HCT116 (cell line): ENCODE measurements at regions not wholly inside any gene's neighbourhood (a gene's known extent, or its start where the extent isn't known, plus 50 kb on each side); places are given as distances from the start of the nearest gene placed in this dataset.

ENCODE experiments used
- ATAC-seq: fragments of 200-7000 bp; cut with Tn5 transposase; 2 replicates; pipeline ENCODE4 v1.9.1; 2020; ENCODE audit warnings: mild to moderate bottlenecking, moderate library complexity
- BruUV-seq: library from RNA; stranded (reverse); fragments of 400-500 nt; replicated peaks from 2 replicates; lab custom pipeline; 2021; lab: Mats Ljungman, UMichigan
- CTCF ChIA-PET: fragments of 300-600 bp; sonication (Branson Sonifier 250); formaldehyde crosslinking; loops from one replicate; lab custom pipeline; 2021; ENCODE audit warnings: antibody characterized with exemption; lab: Charles Lee
- POLR2A ChIA-PET: fragments of 300-600, 350-600 bp; sonication (Branson Sonifier 250); formaldehyde crosslinking; loops from one replicate; lab custom pipeline; 2021; ENCODE audit warnings: antibody characterized with exemption; lab: Charles Lee
- RAD21 ChIA-PET, 2 experiments: fragments of 300-600 bp; sonication (Branson Sonifier 250); formaldehyde crosslinking; loops; one replicate each; lab custom pipeline; 2023; ENCODE audit warnings: low total read pairs in 2 of 2; ENCODE audit not compliant: uncharacterized antibody in 2 of 2, unreplicated experiment in 2 of 2, low non-redundant PET in 1 of 2; lab: Charles Lee
- DNase-seq: peaks from one replicate; pipeline ENCODE4 v3.0.0-alpha.2; 2010; ENCODE audit warnings: low read depth, low spot score
- H2AFZ ChIP-seq: fragments of 200-600 bp; shearing (Covaris generic), sonication (generic); 2 replicates; pipeline ENCODE4 v1.6.1; 2017; ENCODE audit warnings: low read depth, mixed run types, mixed read lengths, antibody characterized with exemption, low read length; ENCODE audit not compliant: poor library complexity, severe bottlenecking
- H3K27ac ChIP-seq: 2 replicates; pipeline ENCODE4 v1.5.1; 2012; ENCODE audit warnings: low read depth, low read length
- H3K27me3 ChIP-seq: fragments of 200-600 bp; sonication (generic); 2 replicates; pipeline ENCODE4 v1.6.1; 2016; ENCODE audit warnings: mixed run types, low read length, mixed read lengths; ENCODE audit not compliant: insufficient read depth
- H3K36me3 ChIP-seq, 2 experiments: fragments of 200-500 bp in 1 of 2; fragments of 200-600 bp in 1 of 2; sonication (Bioruptor generic) in 1 of 2; sonication (generic) in 1 of 2; 2 replicates each; pipeline versions ENCODE4 v1.5.1 to v1.6.1; 2014 to 2016; ENCODE audit warnings: low read length in 2 of 2, inconsistent platforms in 1 of 2, mixed read lengths in 1 of 2, mixed run types in 1 of 2; ENCODE audit not compliant: insufficient read depth in 2 of 2, control insufficient read depth in 1 of 2
- H3K4me1 ChIP-seq, 2 experiments: fragments of 200-600 bp in 1 of 2; sonication (generic) in 1 of 2; 2 replicates each; pipeline versions ENCODE4 v1.5.1 to v1.6.1; 2012 to 2017; ENCODE audit warnings: low read length in 2 of 2, inconsistent platforms in 1 of 2, mild to moderate bottlenecking in 1 of 2, mixed read lengths in 1 of 2, mixed run types in 1 of 2, moderate library complexity in 1 of 2; ENCODE audit not compliant: insufficient read depth in 2 of 2, control insufficient read depth in 1 of 2
- H3K4me2 ChIP-seq: fragments of 200-600 bp; sonication (generic); 2 replicates; pipeline ENCODE4 v1.6.1; 2017; ENCODE audit warnings: mixed run types, low read length, mixed read lengths
- H3K4me3 ChIP-seq, 2 experiments: fragments of 200-600 bp in 1 of 2; sonication (generic) in 1 of 2; replicated peaks in 1 of 2; 2 replicates each; pipeline ENCODE4 v1.5.1; 2011 to 2016; ENCODE audit warnings: low read length in 2 of 2, control low read depth in 1 of 2, low read depth in 1 of 2, mild to moderate bottlenecking in 1 of 2, mixed read lengths in 1 of 2, mixed run types in 1 of 2
- H3K79me2 ChIP-seq: fragments of 200-600 bp; sonication (generic); 2 replicates; pipeline ENCODE4 v1.6.1; 2017; ENCODE audit warnings: mild to moderate bottlenecking, mixed run types, low read length, moderate library complexity, mixed read lengths; ENCODE audit not compliant: insufficient read depth
- H3K9ac ChIP-seq: fragments of 200-600 bp; sonication (generic); 2 replicates; pipeline ENCODE4 v1.6.1; 2016; ENCODE audit warnings: low read length, mixed read lengths
- H3K9me2 ChIP-seq: fragments of 200-600 bp; sonication (generic), shearing (Covaris generic); 2 replicates; pipeline ENCODE4 v1.6.1; 2017; ENCODE audit warnings: mixed run types, mild to moderate bottlenecking, moderate library complexity; ENCODE audit not compliant: insufficient read depth
- H3K9me3 ChIP-seq, 2 experiments: fragments of 200-500 bp in 1 of 2; fragments of 200-600 bp in 1 of 2; sonication (Bioruptor generic) in 1 of 2; sonication (generic) in 1 of 2; 2 replicates each; pipeline ENCODE4 v1.6.1; 2014 to 2017; ENCODE audit warnings: low read length in 2 of 2, mixed read lengths in 2 of 2, inconsistent platforms in 1 of 2, low read depth in 1 of 2, mild to moderate bottlenecking in 1 of 2, mixed run types in 1 of 2, moderate library complexity in 1 of 2; ENCODE audit not compliant: control insufficient read depth in 1 of 2, insufficient read depth in 1 of 2
- H4K20me1 ChIP-seq: fragments of 200-600 bp; sonication (generic), shearing (Covaris generic); 2 replicates; pipeline ENCODE4 v1.6.1; 2017; ENCODE audit warnings: mixed run types, mild to moderate bottlenecking, moderate library complexity; ENCODE audit not compliant: insufficient read depth
- ATF3 ChIP-seq: IDR thresholded peaks from 2 replicates; pipeline ENCODE4 v1.6.1; 2012
- CBX3 ChIP-seq: IDR thresholded peaks from 2 replicates; pipeline ENCODE4 v1.6.1; 2012; ENCODE audit warnings: low read depth
- CEBPB ChIP-seq: IDR thresholded peaks from 2 replicates; pipeline ENCODE4 v1.6.1; 2012; ENCODE audit warnings: low read depth
- ELF1 ChIP-seq: IDR thresholded peaks from 2 replicates; pipeline ENCODE4 v1.6.1; 2012; ENCODE audit warnings: low read depth, borderline replicate concordance
- EZH2 ChIP-seq: fragments of 200-600 bp; sonication (generic); IDR thresholded peaks from 2 replicates; pipeline ENCODE4 v1.6.1; 2017; ENCODE audit warnings: antibody characterized with exemption, mixed run types
- EZH2phosphoT487 ChIP-seq: fragments of 200-600 bp; IDR thresholded peaks from 2 replicates; pipeline ENCODE4 v1.6.1; 2018; ENCODE audit warnings: antibody characterized with exemption, borderline replicate concordance
- FOSL1 ChIP-seq: IDR thresholded peaks from 2 replicates; pipeline ENCODE4 v1.6.1; 2012; ENCODE audit warnings: low read depth
- JUND ChIP-seq: IDR thresholded peaks from 2 replicates; pipeline ENCODE4 v1.6.1; 2012
- MAX ChIP-seq: IDR thresholded peaks from 2 replicates; pipeline ENCODE4 v1.6.1; 2012
- POLR2AphosphoS5 ChIP-seq: IDR thresholded peaks from 2 replicates; pipeline ENCODE4 v1.6.1; 2011; ENCODE audit warnings: mild to moderate bottlenecking, low read depth, low read length, moderate library complexity
- RAD21 ChIP-seq: IDR thresholded peaks from 2 replicates; pipeline ENCODE4 v1.6.1; 2012; ENCODE audit warnings: low read depth, mild to moderate bottlenecking
- SIN3A ChIP-seq: IDR thresholded peaks from 2 replicates; pipeline ENCODE4 v1.6.1; 2012; ENCODE audit warnings: low read depth
- SRF ChIP-seq: IDR thresholded peaks from 2 replicates; pipeline ENCODE4 v1.6.1; 2012; ENCODE audit warnings: low read depth
- TCF7L2 ChIP-seq: IDR thresholded peaks from 2 replicates; pipeline ENCODE4 v1.7.0; 2011; ENCODE audit warnings: borderline replicate concordance, inconsistent platforms; ENCODE audit not compliant: insufficient read depth, insufficient read length; ENCODE audit errors: extremely low read depth
- YY1 ChIP-seq: IDR thresholded peaks from 2 replicates; pipeline ENCODE4 v1.6.1; 2011; ENCODE audit warnings: low read length, low read depth, moderate library complexity, mild to moderate bottlenecking; ENCODE audit not compliant: insufficient replicate concordance; ENCODE audit errors: extremely low read depth
- ZBTB33 ChIP-seq: IDR thresholded peaks from 2 replicates; pipeline ENCODE4 v1.6.1; 2011; ENCODE audit warnings: mild to moderate bottlenecking, low read length, moderate library complexity; ENCODE audit not compliant: insufficient replicate concordance; ENCODE audit errors: extremely low read depth
- ZFX ChIP-seq: fragments of 450-650 bp; IDR thresholded peaks from 2 replicates; pipeline ENCODE4 v1.6.1; 2017
- ZNF274 ChIP-seq: fragments of 200-500 bp; sonication (Bioruptor generic); IDR thresholded peaks from 2 replicates; pipeline ENCODE4 v1.6.1; 2014; ENCODE audit warnings: mild to moderate bottlenecking, low read depth, low read length, inconsistent platforms
- intact Hi-C: fragments of 100-400 bp; cut with micrococcal nuclease; formaldehyde crosslinking; loops from 2 replicates; pipeline ENCODE4 v1.10.0; 2022

GRCh38 chr4:89496851-89497250, 189.3 kb upstream of the GPRIN3 start:
- Histone ChIP-seq H3K9me3 (no peaks in the 10 kb centered on the region), H3K4me2 (no peak overlapping the region)
- DNase-seq = no peak

GRCh38 chr4:89493367-89493766, 185.8 kb upstream of the GPRIN3 start:
- H3K36me3 ChIP-seq = no peaks in the 10 kb centered on the region
- H3K4me1 ChIP-seq = no peaks in the 10 kb centered on the region
- H3K4me3 ChIP-seq = no peak overlapping the region
- RAD21 ChIA-PET = no interaction called here
- no peaks in the 10 kb centered on the region for H4K20me1 ChIP-seq
- H3K9me3 ChIP-seq = no peaks in the 10 kb centered on the region
- BruUV-seq = no TSS peak
- no peak for DNase-seq
- H3K9ac ChIP-seq = no peak overlapping the region
- no peak for ATAC-seq
- intact Hi-C loops = no loop called here
- H3K4me2 ChIP-seq = no peak overlapping the region
- no peak for TF ChIP-seq SIN3A
- TF ChIP-seq ZBTB33 = no peak
- no peak for TF ChIP-seq YY1
- TF ChIP-seq RAD21 = no peak
- TF ChIP-seq EZH2phosphoT487 = no peak
- TF ChIP-seq FOSL1 = no peak
- no peak for TF ChIP-seq MAX
- TF ChIP-seq, all 23 proteins: peak for 0
- Histone ChIP-seq H3K79me2 (no peaks in the 10 kb centered on the region), H3K27ac (no peak overlapping the region), H3K9me2 (no peaks in the 10 kb centered on the region), H3K27me3 (no peaks in the 10 kb centered on the region), H2AFZ (no peak overlapping the region)
- ChIA-PET CTCF (no interaction called here), POLR2A (no interaction called here)

More at GRCh38 chr4:89496851-89497250, 189.3 kb upstream of the GPRIN3 start:
- ChIA-PET CTCF (no interaction called here), POLR2A (no interaction called here), RAD21 (no interaction called here)
- no peaks in the 10 kb centered on the region for H3K36me3 ChIP-seq
- no peaks in the 10 kb centered on the region for H3K79me2 ChIP-seq
- no peaks in the 10 kb centered on the region for H3K9me2 ChIP-seq
- TF ChIP-seq TCF7L2 (no peak), ELF1 (no peak), POLR2AphosphoS5 (no peak), MAX (no peak), CEBPB (no peak), ZNF274 (no peak), SRF (no peak), JUND (no peak), ATF3 (no peak), CBX3 (no peak), EZH2 (no peak), ZFX (no peak), EZH2phosphoT487 (no peak)
- H3K27me3 ChIP-seq = no peaks in the 10 kb centered on the region
- no peak overlapping the region for H2AFZ ChIP-seq
- no peak overlapping the region for H3K4me3 ChIP-seq
- no peak for ATAC-seq
- H3K4me1 ChIP-seq = no peaks in the 10 kb centered on the region
- no peaks in the 10 kb centered on the region for H4K20me1 ChIP-seq
- intact Hi-C loops = no loop called here
- no TSS peak for BruUV-seq
- no peak overlapping the region for H3K27ac ChIP-seq
- no peak overlapping the region for H3K9ac ChIP-seq
